H9 (cell line): ENCODE measurements at regions not wholly inside any gene's neighbourhood (a gene's known extent, or its start where the extent isn't known, plus 50 kb on each side); places are given as distances from the start of the nearest gene placed in this dataset.

ENCODE experiments used
- DNase-seq: peaks from one replicate; pipeline ENCODE4 v3.0.0-alpha.2; 2017
- H2AFZ ChIP-seq: one replicate; pipeline ENCODE4 v1.6.1; 2013; ENCODE audit warnings: mild to moderate bottlenecking, low read length, control low read depth, moderate library complexity
- H2AK5ac ChIP-seq: 2 replicates; pipeline ENCODE4 v1.6.1; 2013; ENCODE audit warnings: low read length, control low read depth, mixed read lengths; ENCODE audit not compliant: insufficient read length
- H2BK120ac ChIP-seq: one replicate; pipeline ENCODE4 v1.6.1; 2013; ENCODE audit warnings: low read depth, mild to moderate bottlenecking, low read length, control low read depth, inconsistent platforms; ENCODE audit not compliant: poor library complexity, severe bottlenecking
- H2BK12ac ChIP-seq: 2 replicates; pipeline ENCODE4 v1.6.1; 2013; ENCODE audit warnings: low read length, control low read depth, mixed read lengths, low read depth; ENCODE audit not compliant: insufficient read length
- H2BK15ac ChIP-seq: 2 replicates; pipeline ENCODE4 v1.6.1; 2013; ENCODE audit warnings: low read depth, low read length, control low read depth
- H2BK20ac ChIP-seq: one replicate; pipeline ENCODE4 v1.6.1; 2013; ENCODE audit warnings: low read depth, mild to moderate bottlenecking, low read length, control low read depth, inconsistent platforms; ENCODE audit not compliant: poor library complexity, severe bottlenecking
- H2BK5ac ChIP-seq: 2 replicates; pipeline ENCODE4 v1.6.1; 2013; ENCODE audit warnings: low read length, control low read depth, mixed read lengths; ENCODE audit not compliant: insufficient read length
- H3K14ac ChIP-seq: 2 replicates; pipeline ENCODE4 v1.6.1; 2013; ENCODE audit warnings: low read length, control low read depth; ENCODE audit not compliant: insufficient read depth
- H3K18ac ChIP-seq: 2 replicates; pipeline ENCODE4 v1.6.1; 2013; ENCODE audit warnings: low read depth, mild to moderate bottlenecking, mixed read lengths, low read length, control low read depth; ENCODE audit not compliant: insufficient read length
- H3K23ac ChIP-seq: 2 replicates; pipeline ENCODE4 v1.6.1; 2013; ENCODE audit warnings: low read length, control low read depth, mixed read lengths, low read depth; ENCODE audit not compliant: insufficient read length
- H3K23me2 ChIP-seq: 2 replicates; pipeline ENCODE4 v1.6.1; 2013; ENCODE audit warnings: low read depth, mild to moderate bottlenecking, mixed read lengths, low read length, control low read depth; ENCODE audit not compliant: insufficient read length, poor library complexity, severe bottlenecking
- H3K27ac ChIP-seq: 2 replicates; pipeline ENCODE4 v1.5.1; 2013; ENCODE audit warnings: low read length, control low read depth, mixed read lengths, low read depth; ENCODE audit not compliant: insufficient read length
- H3K27me3 ChIP-seq: 2 replicates; pipeline ENCODE4 v1.6.1; 2013; ENCODE audit warnings: low read length, control low read depth, inconsistent platforms; ENCODE audit not compliant: insufficient read depth
- H3K4ac ChIP-seq: 2 replicates; pipeline ENCODE4 v1.6.1; 2013; ENCODE audit warnings: low read depth, mild to moderate bottlenecking, control low read depth, inconsistent platforms, low read length, moderate library complexity
- H3K4me1 ChIP-seq: 2 replicates; pipeline ENCODE4 v1.6.1; 2013; ENCODE audit warnings: low read length, control low read depth, inconsistent platforms; ENCODE audit not compliant: insufficient read depth
- H3K4me2 ChIP-seq: 2 replicates; pipeline ENCODE4 v1.6.1; 2013; ENCODE audit warnings: low read length, control low read depth, mixed read lengths; ENCODE audit not compliant: insufficient read length, insufficient read depth
- H3K56ac ChIP-seq: 2 replicates; pipeline ENCODE4 v1.6.1; 2013; ENCODE audit warnings: low read depth, mild to moderate bottlenecking, mixed read lengths, low read length, control low read depth; ENCODE audit not compliant: insufficient read length
- H3K79me1 ChIP-seq: 2 replicates; pipeline ENCODE4 v1.6.1; 2013; ENCODE audit warnings: low read depth, mild to moderate bottlenecking, moderate library complexity, low read length, control low read depth, inconsistent platforms; ENCODE audit not compliant: insufficient read depth, poor library complexity, severe bottlenecking
- H3K79me2 ChIP-seq: 2 replicates; pipeline ENCODE4 v1.6.1; 2013; ENCODE audit warnings: low read length, control low read depth, inconsistent platforms; ENCODE audit not compliant: insufficient read depth
- H3K9ac ChIP-seq: 2 replicates; pipeline ENCODE4 v1.6.1; 2013; ENCODE audit warnings: low read length, control low read depth, mixed read lengths; ENCODE audit not compliant: insufficient read length; ENCODE audit errors: extremely low read depth
- H3K9me3 ChIP-seq: one replicate; pipeline ENCODE4 v1.6.1; 2013; ENCODE audit warnings: low read depth, low read length, inconsistent platforms; ENCODE audit not compliant: control insufficient read depth
- H3T11ph ChIP-seq: one replicate; pipeline ENCODE4 v1.6.1; 2013; ENCODE audit warnings: mild to moderate bottlenecking, low read length, control low read depth, inconsistent platforms
- H4K20me1 ChIP-seq: one replicate; pipeline ENCODE4 v1.6.1; 2013; ENCODE audit not compliant: control insufficient read depth, insufficient read length, insufficient read depth
- H4K5ac ChIP-seq: 2 replicates; pipeline ENCODE4 v1.6.1; 2013; ENCODE audit warnings: low read depth, mild to moderate bottlenecking, mixed read lengths, low read length, control low read depth; ENCODE audit not compliant: insufficient read length
- H4K8ac ChIP-seq: replicated peaks from 2 replicates; pipeline ENCODE4 v1.6.1; 2013; ENCODE audit warnings: low read length, control low read depth, mixed read lengths, low read depth; ENCODE audit not compliant: insufficient read length
- H4K91ac ChIP-seq: 2 replicates; pipeline ENCODE4 v1.6.1; 2013; ENCODE audit warnings: low read depth, mild to moderate bottlenecking, moderate library complexity, mixed read lengths, low read length, control low read depth; ENCODE audit not compliant: insufficient read length
- H3K27ac Mint-ChIP-seq, 3 experiments: 2 replicates in 2 of 3; 3 replicates in 1 of 3; pipeline ENCODE4 v1.8.0; 2020 to 2021; ENCODE audit warnings: mixed read lengths in 3 of 3, mild to moderate bottlenecking in 1 of 3, moderate library complexity in 1 of 3
- H3K27me3 Mint-ChIP-seq: 2 replicates; pipeline ENCODE4 v1.8.0; 2021; ENCODE audit warnings: low read depth, mild to moderate bottlenecking, moderate library complexity, mixed read lengths
- H3K36me3 Mint-ChIP-seq, 3 experiments: 2 replicates in 2 of 3; 3 replicates in 1 of 3; pipeline ENCODE4 v1.8.0; 2020 to 2021; ENCODE audit warnings: low read depth in 3 of 3, mixed read lengths in 3 of 3; ENCODE audit not compliant: insufficient read depth in 1 of 3
- H3K4me1 Mint-ChIP-seq, 2 experiments: 2 replicates each; pipeline ENCODE4 v1.8.0; 2020; ENCODE audit warnings: mixed read lengths in 2 of 2
- H3K4me3 Mint-ChIP-seq, 2 experiments: 2 replicates in 1 of 2; 3 replicates in 1 of 2; pipeline ENCODE4 v1.8.0; 2020 to 2021; ENCODE audit warnings: mild to moderate bottlenecking in 2 of 2, mixed read lengths in 2 of 2, moderate library complexity in 1 of 2
- H3K9me3 Mint-ChIP-seq, 2 experiments: 2 replicates in 1 of 2; 3 replicates in 1 of 2; pipeline ENCODE4 v1.8.0; 2020; ENCODE audit warnings: mild to moderate bottlenecking in 2 of 2, mixed read lengths in 2 of 2, moderate library complexity in 1 of 2
- CTCF ChIP-seq: fragments of 200-600 bp; sonication (generic); conservative IDR thresholded peaks from 3 replicates; pipeline ENCODE4 v1.8.0; 2021; ENCODE audit warnings: antibody characterized with exemption, mild to moderate bottlenecking
- WGBS: extraction: QIAGEN DNeasy Blood & Tissue Kit; methylation state at CpG from one replicate; pipeline ENCODE4 v1.1.7; 2013; ENCODE audit warnings: missing lambda C conversion rate, low lambda C conversion rate, mixed read lengths; ENCODE audit not compliant: insufficient read length; ENCODE audit errors: extremely low coverage; 5-methylcytosine and 5-hydroxymethylcytosine counted together

- H2AFZ ChIP-seq = no peak overlapping the region
- H4K8ac ChIP-seq = no peak overlapping the region
- H3K56ac ChIP-seq = no peak overlapping the region
- H4K20me1 ChIP-seq = no peaks in the 10 kb centered on the region
- H3K36me3 Mint-ChIP-seq = peaks cover 0 to 4% (median 0%) of the 10 kb centered on the region in 3 experiments; a peak in 3 of 7 replicates
- no CpG with 5 or more reads among the region's 5 CpGs for WGBS
- no peaks in the 10 kb centered on the region for H3K4me1 ChIP-seq
- no peak for DNase-seq
- no peak overlapping the region for H3K4me2 ChIP-seq
- H3K27me3 Mint-ChIP-seq = no peaks in the 10 kb centered on the region; the same call in 1 of the 2 replicates
- H2BK20ac ChIP-seq = no peak overlapping the region
- no peak overlapping the region for H3K23ac ChIP-seq
- H3K79me1 ChIP-seq = no peaks in the 10 kb centered on the region
- H3K9me3 ChIP-seq = no peaks in the 10 kb centered on the region
- H2BK15ac ChIP-seq = no peak overlapping the region
- no peaks in the 10 kb centered on the region for H3K23me2 ChIP-seq
- peaks cover 0 to 1% of the 10 kb centered on the region in 2 experiments; a peak in 3 of 5 replicates for H3K9me3 Mint-ChIP-seq
- no peaks in the 10 kb centered on the region for H3K79me2 ChIP-seq
- peaks cover 16 to 20% of the 10 kb centered on the region in 2 experiments for H3K4me1 Mint-ChIP-seq
- H3K27ac Mint-ChIP-seq = no peak overlapping the region
- H3T11ph ChIP-seq = no peak overlapping the region
- H3K9ac ChIP-seq = no peak overlapping the region
- no peak overlapping the region; a peak in 1 of 5 replicates for H3K4me3 Mint-ChIP-seq
- no peak overlapping the region for H4K5ac ChIP-seq
- H3K18ac ChIP-seq = no peak overlapping the region
- H3K27me3 ChIP-seq = no peaks in the 10 kb centered on the region
- no peak overlapping the region for H3K27ac ChIP-seq
- H3K14ac ChIP-seq = no peak overlapping the region
- H3K4ac ChIP-seq = no peak overlapping the region
- no peak overlapping the region for H4K91ac ChIP-seq
- no peak overlapping the region for H2AK5ac ChIP-seq
- TF ChIP-seq CTCF = no peak
- H2BK5ac ChIP-seq = no peak overlapping the region
- H2BK12ac ChIP-seq = no peak overlapping the region
- H2BK120ac ChIP-seq = no peak overlapping the region
These were observed 135.5 kb upstream of the F3 start for GRCh38 chr1:94677087-94677486.
